ENCODE measurements at regions not wholly inside any gene's neighbourhood (a gene's known extent, or its start where the extent isn't known, plus 50 kb on each side); places are given as distances from the start of the nearest gene placed in this dataset.
A peak's percentile ranks its signal among the peaks of the same experiment; 100 is the strongest.

DNA sequence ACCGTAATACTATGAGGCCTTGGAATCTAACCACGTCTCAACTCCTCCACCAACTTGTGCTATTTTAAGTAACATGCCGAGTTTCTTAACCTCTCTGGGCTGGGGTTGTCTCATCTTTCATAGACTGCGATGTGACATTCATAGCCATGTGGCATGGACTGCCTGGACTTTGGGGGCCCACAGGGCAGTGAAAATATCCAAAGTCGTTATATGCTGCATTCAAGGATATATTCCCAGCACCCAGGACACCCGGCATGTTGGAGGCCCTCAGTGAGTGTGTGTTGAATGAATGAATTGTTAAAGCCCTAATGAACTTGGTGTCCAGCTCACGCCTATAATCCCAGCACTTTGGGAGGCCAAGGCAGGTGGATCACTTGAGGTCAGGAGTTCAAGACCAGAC is 203.1 kb downstream of the CBLN1 start:
- H3K36me3 ChIP-seq (replicated peaks; ENCODE audit: control insufficient read depth, insufficient read depth, low read length) = no peaks in the 10 kb centered on the region
- no peak for DNase-seq
- no peaks in the 10 kb centered on the region for H3K27me3 ChIP-seq (ENCODE audit: control insufficient read depth, insufficient read depth, low read length)
- no peak overlapping the region for H3K4me3 ChIP-seq (ENCODE audit: insufficient read depth, low read depth, low read length)

GRCh38 chr16:49078104-49078503 is 203.5 kb downstream of the CBLN1 start:
- H3K27me3 ChIP-seq (ENCODE audit: control insufficient read depth, insufficient read depth, low read length) = no peaks in the 10 kb centered on the region
- no peak overlapping the region for H3K4me3 ChIP-seq (ENCODE audit: insufficient read depth, low read depth, low read length)
- DNase-seq = no peak
- no peaks in the 10 kb centered on the region for H3K36me3 ChIP-seq (replicated peaks; ENCODE audit: control insufficient read depth, insufficient read depth, low read length)

- no peaks in the 10 kb centered on the region for H3K36me3 ChIP-seq (replicated peaks; ENCODE audit: control insufficient read depth, insufficient read depth, low read length)
- no peak overlapping the region for H3K4me3 ChIP-seq (ENCODE audit: insufficient read depth, low read depth, low read length)
- no peaks in the 10 kb centered on the region for H3K27me3 ChIP-seq (ENCODE audit: control insufficient read depth, insufficient read depth, low read length)
- no peak for DNase-seq
Measured at GRCh38 chr16:49075709-49076108, 205.9 kb downstream of the CBLN1 start.

GRCh38 chr16:49068224-49068623 is 213.4 kb downstream of the CBLN1 start:
- DNase-seq = no peak
- Histone ChIP-seq H3K36me3 (replicated peaks; ENCODE audit: control insufficient read depth, insufficient read depth, low read length) (no peaks in the 10 kb centered on the region), H3K4me3 (ENCODE audit: insufficient read depth, low read depth, low read length) (no peak overlapping the region), H3K27me3 (ENCODE audit: control insufficient read depth, insufficient read depth, low read length) (no peaks in the 10 kb centered on the region)

GRCh38 chr16:49067776-49068175 is 213.9 kb downstream of the CBLN1 start:
- no peak overlapping the region for H3K4me3 ChIP-seq (ENCODE audit: insufficient read depth, low read depth, low read length)
- H3K27me3 ChIP-seq (ENCODE audit: control insufficient read depth, insufficient read depth, low read length) = no peaks in the 10 kb centered on the region
- H3K36me3 ChIP-seq (replicated peaks; ENCODE audit: control insufficient read depth, insufficient read depth, low read length) = no peaks in the 10 kb centered on the region

DNA sequence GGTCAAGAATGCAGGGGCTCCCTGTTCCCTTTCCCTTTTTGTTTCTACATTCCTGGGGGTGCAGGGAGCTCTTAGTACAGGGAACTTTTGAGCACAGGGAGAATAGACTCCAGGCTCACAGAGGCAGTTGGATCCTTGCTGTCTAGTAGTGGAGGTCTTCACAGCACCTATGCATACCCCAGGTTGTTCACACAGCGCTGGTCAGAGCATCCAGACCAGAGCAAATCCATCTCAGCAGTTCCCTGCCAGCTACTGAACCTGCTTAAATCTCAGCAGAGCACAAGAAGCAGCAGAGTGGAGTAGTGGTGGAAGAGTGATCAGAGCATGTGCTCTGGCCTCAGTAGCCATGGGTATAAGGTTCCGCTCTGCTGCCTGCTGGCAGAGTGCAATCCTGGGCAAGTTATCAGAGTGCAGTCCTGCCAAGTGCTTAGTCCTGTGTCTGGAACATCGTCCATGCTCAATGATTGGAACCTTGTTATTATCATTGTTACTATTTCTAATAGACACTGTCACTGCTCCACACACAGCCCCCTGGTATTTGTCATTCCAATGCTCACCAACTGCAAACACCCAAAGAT is 220.4 kb downstream of the CBLN1 start:
- DNase-seq = no peak
- H3K36me3 ChIP-seq (replicated peaks; ENCODE audit: control insufficient read depth, insufficient read depth, low read length) = no peaks in the 10 kb centered on the region

More at GRCh38 chr16:49067776-49068175, 213.9 kb downstream of the CBLN1 start:
- DNase-seq = no peak

GRCh38 chr16:49060728-49061127 is 220.9 kb downstream of the CBLN1 start:
- DNase-seq = no peak
- no peak overlapping the region for H3K4me3 ChIP-seq (ENCODE audit: insufficient read depth, low read depth, low read length)
- H3K27me3 ChIP-seq (ENCODE audit: control insufficient read depth, insufficient read depth, low read length) = no peaks in the 10 kb centered on the region
- no peaks in the 10 kb centered on the region for H3K36me3 ChIP-seq (replicated peaks; ENCODE audit: control insufficient read depth, insufficient read depth, low read length)

More for the DNA sequence above, 220.4 kb downstream of the CBLN1 start:
- Histone ChIP-seq H3K4me3 (ENCODE audit: insufficient read depth, low read depth, low read length) (no peak overlapping the region), H3K27me3 (ENCODE audit: control insufficient read depth, insufficient read depth, low read length) (no peaks in the 10 kb centered on the region)

GRCh38 chr16:49058382-49058781 is 223.3 kb downstream of the CBLN1 start:
- H3K27me3 ChIP-seq (ENCODE audit: control insufficient read depth, insufficient read depth, low read length) = no peaks in the 10 kb centered on the region
- no peaks in the 10 kb centered on the region for H3K36me3 ChIP-seq (replicated peaks; ENCODE audit: control insufficient read depth, insufficient read depth, low read length)
- no peak overlapping the region for H3K4me3 ChIP-seq (ENCODE audit: insufficient read depth, low read depth, low read length)
- DNase-seq = no peak

- no peak for DNase-seq
- Histone ChIP-seq H3K27me3 (ENCODE audit: control insufficient read depth, insufficient read depth, low read length) (no peaks in the 10 kb centered on the region), H3K4me3 (ENCODE audit: insufficient read depth, low read depth, low read length) (no peak overlapping the region), H3K36me3 (replicated peaks; ENCODE audit: control insufficient read depth, insufficient read depth, low read length) (no peaks in the 10 kb centered on the region)
Measured at GRCh38 chr16:49057936-49058335, 223.7 kb downstream of the CBLN1 start.

GRCh38 chr16:49057391-49057790 is 224.2 kb downstream of the CBLN1 start:
- DNase-seq = no peak
- Histone ChIP-seq H3K36me3 (replicated peaks; ENCODE audit: control insufficient read depth, insufficient read depth, low read length) (no peaks in the 10 kb centered on the region), H3K27me3 (ENCODE audit: control insufficient read depth, insufficient read depth, low read length) (no peaks in the 10 kb centered on the region), H3K4me3 (ENCODE audit: insufficient read depth, low read depth, low read length) (no peak overlapping the region)

- no peaks in the 10 kb centered on the region for H3K27me3 ChIP-seq (ENCODE audit: control insufficient read depth, insufficient read depth, low read length)
- no peak overlapping the region for H3K4me3 ChIP-seq (ENCODE audit: insufficient read depth, low read depth, low read length)
- H3K36me3 ChIP-seq (replicated peaks; ENCODE audit: control insufficient read depth, insufficient read depth, low read length) = no peaks in the 10 kb centered on the region
- no peak for DNase-seq
Measured at GRCh38 chr16:49056546-49056945, 225.1 kb downstream of the CBLN1 start.

- peak; percentile 52 for DNase-seq
- H3K4me3 ChIP-seq (ENCODE audit: insufficient read depth, low read depth, low read length) = no peak overlapping the region
- no peaks in the 10 kb centered on the region for H3K27me3 ChIP-seq (ENCODE audit: control insufficient read depth, insufficient read depth, low read length)
- H3K36me3 ChIP-seq (replicated peaks; ENCODE audit: control insufficient read depth, insufficient read depth, low read length) = no peaks in the 10 kb centered on the region
Measured at GRCh38 chr16:49055824-49056545, 225.7 kb downstream of the CBLN1 start.

- H3K36me3 ChIP-seq (replicated peaks; ENCODE audit: control insufficient read depth, insufficient read depth, low read length) = no peaks in the 10 kb centered on the region
- no peaks in the 10 kb centered on the region for H3K27me3 ChIP-seq (ENCODE audit: control insufficient read depth, insufficient read depth, low read length)
- DNase-seq = no peak
- H3K4me3 ChIP-seq (ENCODE audit: insufficient read depth, low read depth, low read length) = no peak overlapping the region
Measured at GRCh38 chr16:49055291-49055690, 226.3 kb downstream of the CBLN1 start.

- H3K4me3 ChIP-seq (ENCODE audit: insufficient read depth, low read depth, low read length) = no peak overlapping the region
- no peak for DNase-seq
- H3K36me3 ChIP-seq (replicated peaks; ENCODE audit: control insufficient read depth, insufficient read depth, low read length) = no peaks in the 10 kb centered on the region
- H3K27me3 ChIP-seq (ENCODE audit: control insufficient read depth, insufficient read depth, low read length) = no peaks in the 10 kb centered on the region
Measured at GRCh38 chr16:49054606-49055005, 227.0 kb downstream of the CBLN1 start.

GRCh38 chr16:49052846-49053245 is 228.8 kb downstream of the CBLN1 start:
- no peaks in the 10 kb centered on the region for H3K27me3 ChIP-seq (ENCODE audit: control insufficient read depth, insufficient read depth, low read length)
- H3K36me3 ChIP-seq (replicated peaks; ENCODE audit: control insufficient read depth, insufficient read depth, low read length) = no peaks in the 10 kb centered on the region
- DNase-seq = no peak
- no peak overlapping the region for H3K4me3 ChIP-seq (ENCODE audit: insufficient read depth, low read depth, low read length)

All from H7 (cell line).